HepG2 (cell line): ENCODE measurements at regions not wholly inside any gene's neighbourhood (a gene's known extent, or its start where the extent isn't known, plus 50 kb on each side); places are given as distances from the start of the nearest gene placed in this dataset.
A peak's percentile ranks its signal among the peaks of the same experiment; 100 is the strongest.

ENCODE experiments used
- ATF7-NPFF ChIP-seq: sonication (generic); formaldehyde crosslinking; IDR thresholded peaks from 2 replicates; pipeline ENCODE4 v1.8.1; 2023; ENCODE audit warnings: mild to moderate bottlenecking, low read depth, missing genetic modification reagents, moderate library complexity
- CEBPG ChIP-seq: IDR thresholded peaks from 2 replicates; pipeline ENCODE4 v1.6.1; 2016
- FOXO4 ChIP-seq: sonication (generic); formaldehyde crosslinking; conservative IDR thresholded peaks from 2 replicates; pipeline ENCODE4 v1.8.1; 2023; ENCODE audit warnings: missing genetic modification reagents
- HNF1A ChIP-seq, 2 experiments: sonication (generic) in 1 of 2; formaldehyde crosslinking in 1 of 2; IDR thresholded peaks; 2 replicates each; pipeline versions ENCODE4 v1.4.0 to v1.6.1; 2016 to 2020; ENCODE audit warnings: borderline replicate concordance in 1 of 2, low read depth in 1 of 2, mild to moderate bottlenecking in 1 of 2, missing genetic modification reagents in 1 of 2
- HNF4G ChIP-seq, 2 experiments: sonication (generic) in 1 of 2; formaldehyde crosslinking in 1 of 2; IDR thresholded peaks; 2 replicates each; pipeline versions ENCODE4 v1.4.0 to v1.6.1; 2011 to 2020; ENCODE audit warnings: borderline replicate concordance in 2 of 2, low read depth in 2 of 2, mild to moderate bottlenecking in 2 of 2, low read length in 1 of 2, missing genetic modification reagents in 1 of 2, moderate library complexity in 1 of 2
- HOMEZ ChIP-seq: IDR thresholded peaks from 2 replicates; pipeline ENCODE4 v1.6.1; 2016; ENCODE audit warnings: low read depth
- IKZF1 ChIP-seq: fragments of 450-650 bp; IDR thresholded peaks from 2 replicates; pipeline ENCODE4 v1.7.1; 2016
- MXD4 ChIP-seq: IDR thresholded peaks from 2 replicates; pipeline ENCODE4 v1.6.1; 2016; ENCODE audit warnings: mild to moderate bottlenecking, missing biosample characterization, missing genetic modification reagents
- NKX3-1 ChIP-seq: sonication (generic); formaldehyde crosslinking; IDR thresholded peaks from 2 replicates; pipeline ENCODE4 v1.5.0; 2020; ENCODE audit warnings: missing genetic modification reagents
- NR2F2 ChIP-seq: IDR thresholded peaks from 2 replicates; pipeline ENCODE4 v1.6.1; 2012; ENCODE audit warnings: low read depth, inconsistent platforms, borderline replicate concordance
- SMAD1 ChIP-seq: sonication (generic); formaldehyde crosslinking; IDR thresholded peaks from 2 replicates; pipeline ENCODE4 v1.4.0; 2020; ENCODE audit warnings: missing genetic modification reagents, low read depth, mild to moderate bottlenecking, borderline replicate concordance
- TERF1 ChIP-seq: sonication (generic); formaldehyde crosslinking; IDR thresholded peaks from 2 replicates; pipeline ENCODE4 v1.8.0; 2022; ENCODE audit warnings: mild to moderate bottlenecking, missing genetic modification reagents, moderate library complexity
- ZNF580 ChIP-seq: IDR thresholded peaks from 2 replicates; pipeline ENCODE4 v1.6.1; 2016; ENCODE audit warnings: low read depth, borderline replicate concordance
- ZNF800 ChIP-seq: sonication (generic); formaldehyde crosslinking; IDR thresholded peaks from 2 replicates; pipeline ENCODE4 v1.4.0; 2020; ENCODE audit warnings: missing genetic modification reagents

GRCh38 chr2:234676109-234676782 is 179.4 kb upstream of the ARL4C start (continued):
- TF ChIP-seq FOXO4 (CRISPR knock-in tag), result no peak
- no peak; the same call in 1 of the 2 replicates for TF ChIP-seq MXD4 (CRISPR knock-in tag)
- peak; percentile 65; the same call in 1 of the 2 replicates for TF ChIP-seq ZNF580
- TF ChIP-seq ATF7-NPFF (CRISPR knock-in tag), result no peak
- peak; percentile 83; the same call in 1 of the 2 replicates for TF ChIP-seq HNF4G (IDR thresholded peaks at IDR 0.05; ENCODE audit: borderline replicate concordance, low read depth, low read length)
- 0 out of 2 replicates have a peak, but pooled peaks have one; percentile 58 for TF ChIP-seq HNF4G (CRISPR knock-in tag; IDR thresholded peaks at IDR 0.05; ENCODE audit: borderline replicate concordance, low read depth)
- TF ChIP-seq HNF1A (IDR thresholded peaks at IDR 0.05; ENCODE audit: low read depth), result no peak
- TF ChIP-seq HNF1A (CRISPR knock-in tag; IDR thresholded peaks at IDR 0.05; ENCODE audit: borderline replicate concordance), result peak; percentile 55; the same call in 1 of the 2 replicates
- no peak for TF ChIP-seq NKX3-1 (CRISPR knock-in tag)
- peak; percentile 72; the same call in 1 of the 2 replicates for TF ChIP-seq HOMEZ (CRISPR knock-in tag)
- peak; percentile 87 for TF ChIP-seq CEBPG (CRISPR knock-in tag)
- TF ChIP-seq IKZF1, result no peak
- no peak for TF ChIP-seq TERF1 (CRISPR knock-in tag)
- no peak; the same call in 1 of the 2 replicates for TF ChIP-seq ZNF800 (CRISPR knock-in tag)
- TF ChIP-seq SMAD1, result no peak
- no peak for TF ChIP-seq NR2F2
